Small intestine (tissue), 7 donors: ENCODE measurements at regions not wholly inside any gene's neighbourhood (a gene's known extent, or its start where the extent isn't known, plus 50 kb on each side); places are given as distances from the start of the nearest gene placed in this dataset.

ENCODE experiments used
- DNase-seq, 2 donors: peaks; one replicate each; pipeline versions ENCODE4 v3.0.0 to v3.0.0-alpha.2; 2013
- FAIRE-seq: peaks from 2 replicates; lab custom pipeline; 2012; peaks lifted over from hg19 to GRCh38; lab: Jason Lieb, UNC
- H3K27ac ChIP-seq, 3 donors: one replicate each; pipeline ENCODE4 v1.5.1; 2013; ENCODE audit warnings: low read length in 2 of 3, mild to moderate bottlenecking in 2 of 3, control low read depth in 1 of 3, inconsistent platforms in 1 of 3, low read depth in 1 of 3, moderate library complexity in 1 of 3
- H3K27me3 ChIP-seq, 3 donors: one replicate each; pipeline ENCODE4 v1.6.1; 2013; ENCODE audit warnings: low read length in 3 of 3, inconsistent platforms in 1 of 3; ENCODE audit not compliant: control insufficient read depth in 3 of 3, insufficient read depth in 3 of 3
- H3K36me3 ChIP-seq, 3 donors: one replicate each; pipeline ENCODE4 v1.6.1; 2013; ENCODE audit warnings: low read length in 3 of 3, inconsistent platforms in 1 of 3, low read depth in 1 of 3, mild to moderate bottlenecking in 1 of 3, moderate library complexity in 1 of 3; ENCODE audit not compliant: control insufficient read depth in 3 of 3, insufficient read depth in 2 of 3
- H3K4me1 ChIP-seq, 3 donors: one replicate each; pipeline ENCODE4 v1.6.1; 2013; ENCODE audit warnings: low read length in 2 of 3, inconsistent platforms in 1 of 3, low read depth in 1 of 3, mild to moderate bottlenecking in 1 of 3, moderate library complexity in 1 of 3; ENCODE audit not compliant: control insufficient read depth in 3 of 3, insufficient read depth in 2 of 3
- H3K4me3 ChIP-seq, 3 donors: one replicate each; pipeline ENCODE4 v1.5.1; 2013; ENCODE audit warnings: low read length in 3 of 3, control low read depth in 1 of 3, inconsistent platforms in 1 of 3, low read depth in 1 of 3, mild to moderate bottlenecking in 1 of 3, moderate library complexity in 1 of 3
- H3K9me3 ChIP-seq, 2 donors: one replicate each; pipeline ENCODE4 v1.6.1; 2013; ENCODE audit warnings: low read depth in 1 of 2, low read length in 1 of 2; ENCODE audit not compliant: control insufficient read depth in 2 of 2, insufficient read depth in 1 of 2
- WGBS, 3 donors: extraction: QIAGEN DNeasy Blood & Tissue Kit; methylation state at CpG; one replicate each; pipeline ENCODE4 v1.1.7; 2013; 5-methylcytosine and 5-hydroxymethylcytosine counted together
- donor health status: healthy with polysubstance abuse.
- donor health status: control.
- donor health status: control.
- donor health status: Bipolar disorder and iron deficiency.
- donor health status: healthy.

DNA sequence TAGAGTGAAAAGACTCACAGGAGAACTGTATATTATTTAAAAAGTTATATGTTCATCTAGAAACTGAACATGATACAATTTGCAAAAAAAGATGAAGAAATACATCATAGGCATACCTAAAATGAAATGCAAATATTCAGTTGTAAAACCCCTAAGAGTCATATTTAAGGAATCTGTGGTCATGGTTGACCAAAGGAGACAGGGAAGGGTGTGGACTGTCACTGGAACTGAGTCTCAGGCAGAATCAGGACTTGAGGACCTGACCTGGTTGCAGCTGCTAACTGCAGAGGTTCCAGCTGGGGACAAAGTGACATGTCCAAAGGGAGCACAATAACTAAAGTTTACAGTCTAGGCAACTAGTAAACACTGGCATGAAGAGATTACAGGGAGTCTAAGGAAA is 211.3 kb upstream of the RAG2 start:
- no peak for FAIRE-seq

DNA sequence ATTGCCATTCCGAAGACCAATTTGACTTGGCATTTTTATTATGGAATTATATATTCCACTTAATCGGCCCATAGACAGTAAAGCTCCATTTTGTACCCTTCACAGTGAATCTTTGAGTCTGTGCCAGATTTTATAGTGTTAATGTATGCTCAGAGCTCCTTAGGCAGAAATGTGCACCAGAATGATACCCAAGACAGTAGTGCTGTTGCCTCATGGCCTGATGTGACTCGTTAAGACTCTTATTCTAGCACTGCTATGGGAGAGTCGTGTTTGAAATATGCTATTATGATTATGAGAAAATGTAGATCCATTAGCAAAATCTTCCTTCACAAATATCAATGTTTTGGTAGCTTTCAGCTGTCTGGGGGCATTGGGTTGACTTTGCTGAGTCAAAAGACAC is 209.8 kb upstream of the RAG2 start:
- Histone ChIP-seq H3K27me3 (no peaks in the 10 kb centered on the region), H3K4me3 (no peak overlapping the region), H3K36me3 (no peaks in the 10 kb centered on the region), H3K4me1 (no peaks in the 10 kb centered on the region), H3K9me3 (no peaks in the 10 kb centered on the region), H3K27ac (no peak overlapping the region)
- no peak for DNase-seq
- no peak for FAIRE-seq
- WGBS, 3 donors = 72 to 78% (median 73%) methylated on average over 4 of the region's 4 CpGs

More for the DNA sequence above, 211.3 kb upstream of the RAG2 start:
- Histone ChIP-seq H3K36me3 (no peaks in the 10 kb centered on the region), H3K9me3 (no peaks in the 10 kb centered on the region), H3K27me3 (no peaks in the 10 kb centered on the region), H3K4me3 (no peak overlapping the region), H3K27ac (no peak overlapping the region), H3K4me1 (no peaks in the 10 kb centered on the region)
- no peak for DNase-seq

DNA sequence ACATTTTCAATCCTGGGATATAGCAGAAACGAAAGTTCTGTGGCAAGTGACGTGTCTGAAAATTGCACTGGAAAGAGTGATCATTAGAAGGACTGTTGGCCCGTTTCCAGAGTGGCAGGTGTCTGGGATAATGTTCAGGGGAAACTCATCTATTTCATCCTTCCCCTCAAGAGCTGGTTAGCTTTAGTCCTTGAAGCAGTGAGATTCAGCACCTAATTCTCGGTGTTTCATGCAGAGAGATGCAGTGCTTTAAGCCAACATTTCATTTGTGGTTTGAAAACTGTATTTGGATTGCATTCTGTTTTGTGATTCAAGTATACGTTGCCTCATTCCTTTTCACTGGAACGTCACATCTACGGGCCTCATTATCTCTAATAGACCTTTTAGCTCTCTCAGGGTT is 205.0 kb upstream of the RAG2 start:
- DNase-seq = no peak
- FAIRE-seq = no peak
- no peak overlapping the region for H3K27ac ChIP-seq
- 14 to 53% (median 25%) methylated on average over 7 of the region's 7 CpGs for WGBS, 3 donors
- H3K9me3 ChIP-seq = no peaks in the 10 kb centered on the region
- no peaks in the 10 kb centered on the region for H3K27me3 ChIP-seq
- H3K36me3 ChIP-seq = no peaks in the 10 kb centered on the region
- H3K4me1 ChIP-seq = no peaks in the 10 kb centered on the region
- H3K4me3 ChIP-seq = no peak overlapping the region

DNA sequence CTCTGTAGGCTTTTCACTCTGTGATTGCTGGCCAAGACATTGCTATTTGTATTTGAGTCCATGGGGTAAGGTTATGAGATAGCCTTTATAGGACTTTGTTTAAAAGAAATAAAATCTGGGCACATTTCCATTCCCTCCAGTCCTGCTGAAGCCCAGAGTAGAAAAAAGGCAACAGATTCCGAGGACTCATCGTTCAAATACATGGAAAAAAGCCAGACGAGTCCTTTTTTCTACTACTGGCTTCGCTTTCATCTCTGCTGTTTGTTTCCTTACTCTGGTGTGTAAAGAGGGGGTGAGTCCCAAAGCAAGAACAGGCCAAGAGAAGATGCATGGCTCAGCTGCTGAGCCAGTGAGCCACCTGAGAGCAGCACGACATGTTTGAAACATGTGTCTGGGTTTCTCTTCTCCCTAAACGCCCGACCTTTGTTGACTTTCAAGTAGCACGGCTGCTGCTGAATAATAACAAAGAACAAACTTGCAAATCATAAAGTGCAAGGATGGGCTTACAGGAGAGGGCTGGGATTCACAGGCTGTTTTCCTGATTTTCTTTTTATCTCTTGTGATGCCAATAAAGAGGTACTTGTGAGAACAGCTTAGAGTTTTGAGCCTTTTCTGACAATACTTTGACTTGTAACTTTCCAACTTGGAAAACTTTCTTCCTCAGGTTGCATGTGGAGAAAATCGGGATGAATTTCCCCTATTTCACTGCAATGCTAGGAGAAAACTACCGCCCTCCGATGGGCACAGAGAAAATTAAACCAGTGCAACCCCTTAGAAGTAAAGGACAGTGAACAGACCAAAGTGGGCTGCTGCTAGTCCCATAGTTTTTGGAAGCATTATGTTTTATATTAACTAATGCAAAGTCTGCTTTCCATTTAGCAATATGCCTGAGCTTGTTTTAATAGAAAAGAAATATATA is 195.2 kb upstream of the RAG2 start:
- FAIRE-seq (no peak), DNase-seq (peak in 1 of 2 donors; percentile 2)
- Histone ChIP-seq H3K27me3 (peaks cover 0 to 3% (median 0%) of the 10 kb centered on the region in 3 donors), H3K27ac (no peak overlapping the region), H3K9me3 (no peaks in the 10 kb centered on the region), H3K36me3 (no peaks in the 10 kb centered on the region), H3K4me1 (no peaks in the 10 kb centered on the region), H3K4me3 (no peak overlapping the region)
- WGBS, 3 donors = 10 to 25% (median 21%) methylated on average over 11 of the region's 11 CpGs

DNA sequence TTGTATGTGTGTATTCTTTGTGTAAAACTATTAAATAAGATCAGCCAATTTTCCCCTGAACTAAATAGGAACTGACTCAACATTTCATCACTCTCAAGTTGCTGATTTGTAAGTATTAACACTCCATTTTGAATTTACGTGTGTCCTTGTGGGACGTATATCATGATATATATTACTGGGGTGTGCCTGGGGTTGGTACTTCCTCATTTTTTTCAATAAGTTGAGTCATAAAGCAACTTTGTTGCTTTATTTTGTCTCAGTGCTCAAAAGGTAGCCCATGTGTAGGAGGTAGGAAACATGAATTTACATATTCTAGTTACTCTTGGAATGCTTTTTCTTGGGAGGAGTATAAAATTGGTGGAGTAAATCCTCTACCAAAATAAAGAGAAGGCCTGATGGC is 193.9 kb upstream of the RAG2 start:
- no peaks in the 10 kb centered on the region for H3K9me3 ChIP-seq
- H3K27me3 ChIP-seq = peaks cover 0 to 3% (median 0%) of the 10 kb centered on the region in 3 donors
- H3K4me3 ChIP-seq = no peak overlapping the region
- DNase-seq = no peak
- H3K36me3 ChIP-seq = no peaks in the 10 kb centered on the region
- WGBS, 3 donors = 72 to 88% (median 84%) methylated on average over 2 of the region's 2 CpGs
- no peak overlapping the region for H3K27ac ChIP-seq
- H3K4me1 ChIP-seq = no peaks in the 10 kb centered on the region
- FAIRE-seq = no peak

DNA sequence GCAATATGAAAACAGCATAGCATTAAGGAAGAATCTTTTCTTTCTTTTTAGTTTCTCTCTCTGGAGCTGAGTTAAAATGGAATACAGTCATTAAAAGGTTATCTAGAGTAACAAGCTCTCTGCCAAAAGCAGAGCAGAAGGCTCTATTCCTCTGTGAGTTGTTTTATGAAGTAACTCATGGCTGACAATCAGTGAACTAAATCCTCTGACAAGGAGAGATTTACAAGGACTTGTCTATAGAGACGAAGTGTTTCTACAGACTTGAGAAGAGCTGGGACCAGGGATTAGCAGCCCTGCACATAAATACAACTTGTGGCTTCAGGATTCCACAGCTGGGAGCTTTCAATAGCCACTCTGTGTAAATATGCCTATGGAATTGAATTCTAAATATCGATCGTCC is 192.5 kb upstream of the RAG2 start:
- Histone ChIP-seq H3K27ac (no peak overlapping the region), H3K4me1 (no peaks in the 10 kb centered on the region), H3K36me3 (no peaks in the 10 kb centered on the region), H3K27me3 (peaks cover 0 to 3% (median 0%) of the 10 kb centered on the region in 3 donors), H3K9me3 (no peaks in the 10 kb centered on the region), H3K4me3 (no peak overlapping the region)
- 52 to 81% (median 75%) methylated on average over 3 of the region's 3 CpGs for WGBS, 3 donors
- DNase-seq (no peak), FAIRE-seq (no peak)

DNA sequence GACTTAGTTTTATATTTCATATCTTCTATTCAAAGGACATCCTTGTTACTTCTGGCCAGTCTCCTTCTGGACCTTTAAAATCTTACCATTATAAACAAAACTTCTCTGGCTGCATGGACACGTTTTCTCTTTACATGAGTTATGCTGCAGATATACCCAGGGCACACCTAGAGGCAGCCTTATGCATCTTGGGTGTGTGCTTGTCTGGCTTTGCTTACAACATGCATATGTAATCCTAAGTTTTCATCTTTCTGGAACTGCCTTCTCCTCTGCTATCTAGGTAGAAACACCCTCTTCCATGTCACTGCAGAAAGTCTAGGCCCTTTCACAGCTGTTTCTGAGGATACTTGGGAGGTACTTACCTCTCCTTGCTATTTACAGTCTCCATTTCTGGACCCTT is 185.8 kb upstream of the RAG2 start:
- WGBS, 3 donors = 31 to 42% (median 38%) methylated on average over 1 of the region's 1 CpG
- no peaks in the 10 kb centered on the region for H3K4me1 ChIP-seq
- no peak overlapping the region for H3K4me3 ChIP-seq
- H3K27ac ChIP-seq = no peak overlapping the region
- DNase-seq (no peak), FAIRE-seq (no peak)
- no peaks in the 10 kb centered on the region for H3K27me3 ChIP-seq
- no peaks in the 10 kb centered on the region for H3K36me3 ChIP-seq
- H3K9me3 ChIP-seq = no peaks in the 10 kb centered on the region

DNA sequence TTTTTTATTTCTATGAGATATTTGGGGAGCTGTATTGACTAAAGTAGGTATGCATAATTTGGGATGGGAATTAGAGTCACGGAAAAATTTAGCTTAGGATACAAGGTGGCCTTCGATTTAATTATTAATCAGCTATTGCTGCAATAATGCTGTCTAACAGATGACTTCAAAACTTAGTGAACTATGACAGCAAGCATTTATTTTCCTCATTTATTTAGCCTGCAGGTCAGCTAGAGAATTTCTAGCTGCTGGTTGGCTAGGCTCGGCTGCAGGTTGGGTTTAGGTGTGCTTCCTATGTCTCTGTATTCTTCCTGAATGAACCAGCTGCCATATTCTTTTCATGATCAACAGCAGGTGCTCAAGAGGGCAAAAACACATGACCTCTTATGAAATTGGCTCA is 181.8 kb upstream of the RAG2 start:
- FAIRE-seq (no peak), DNase-seq (no peak)
- Histone ChIP-seq H3K27ac (no peak overlapping the region), H3K4me3 (no peak overlapping the region), H3K4me1 (no peaks in the 10 kb centered on the region), H3K27me3 (no peaks in the 10 kb centered on the region), H3K36me3 (no peaks in the 10 kb centered on the region), H3K9me3 (no peaks in the 10 kb centered on the region)
- WGBS, 3 donors = 64 to 76% (median 69%) methylated on average over 3 of the region's 3 CpGs

DNA sequence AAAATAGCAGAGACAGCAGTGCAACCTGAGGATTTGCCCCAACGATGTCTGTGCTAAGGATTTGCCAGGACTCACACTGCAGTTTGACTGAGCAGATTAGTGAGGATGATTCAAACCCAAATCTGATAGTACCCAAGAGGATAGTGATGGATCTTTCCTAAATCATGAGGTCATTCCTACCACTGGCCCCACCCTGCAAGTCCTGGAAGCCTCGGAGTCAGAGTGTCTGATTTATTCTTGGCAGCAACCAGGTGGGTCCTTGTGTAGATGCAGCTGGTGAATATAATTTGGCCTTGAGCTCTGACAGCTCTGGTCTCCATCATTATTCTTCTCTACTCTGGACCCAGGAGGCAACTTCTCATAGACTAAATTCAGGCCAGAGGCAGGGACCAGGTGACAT is 179.3 kb upstream of the RAG2 start:
- no peak for DNase-seq
- Histone ChIP-seq H3K36me3 (no peaks in the 10 kb centered on the region), H3K9me3 (no peaks in the 10 kb centered on the region), H3K27me3 (no peaks in the 10 kb centered on the region), H3K4me1 (no peaks in the 10 kb centered on the region), H3K4me3 (no peak overlapping the region), H3K27ac (no peak overlapping the region)
- WGBS, 3 donors = 50 to 61% (median 54%) methylated on average over 2 of the region's 2 CpGs
- no peak for FAIRE-seq
